GM06990 (cell line): ENCODE measurements at regions not wholly inside any gene's neighbourhood (a gene's known extent, or its start where the extent isn't known, plus 50 kb on each side); places are given as distances from the start of the nearest gene placed in this dataset.

Experiments
- DNase-seq: peaks from one replicate; pipeline ENCODE4 v3.0.0-alpha.2; 2011; ENCODE audit not compliant: insufficient read length; ENCODE audit errors: extremely low read depth
- H3K27me3 ChIP-seq: replicated peaks from 2 replicates; pipeline ENCODE4 v1.6.0; 2011; ENCODE audit warnings: low read length; ENCODE audit not compliant: control insufficient read depth, insufficient read depth
- H3K36me3 ChIP-seq: 2 replicates; pipeline ENCODE4 v1.5.1; 2011; ENCODE audit warnings: low read length; ENCODE audit not compliant: control insufficient read depth, insufficient read depth
- H3K4me3 ChIP-seq: replicated peaks from 2 replicates; pipeline ENCODE4 v1.5.1; 2011; ENCODE audit warnings: low read depth, mild to moderate bottlenecking, control low read depth, low read length
- CTCF ChIP-seq: IDR thresholded peaks from 2 replicates; pipeline ENCODE4 v1.5.1; 2011; ENCODE audit warnings: low read length, control low read depth, mild to moderate bottlenecking, inconsistent platforms; ENCODE audit not compliant: insufficient read depth, poor library complexity, severe bottlenecking

- Histone ChIP-seq H3K4me3 (no peak overlapping the region), H3K36me3 (no peaks in the 10 kb centered on the region), H3K27me3 (peaks cover 1% of the 10 kb centered on the region; the same call in 1 of the 2 replicates)
- no peak for TF ChIP-seq CTCF
- DNase-seq = no peak
These were observed 85.3 kb upstream of the BHLHE23 start for GRCh38 chr20:63091901-63092659.

DNA sequence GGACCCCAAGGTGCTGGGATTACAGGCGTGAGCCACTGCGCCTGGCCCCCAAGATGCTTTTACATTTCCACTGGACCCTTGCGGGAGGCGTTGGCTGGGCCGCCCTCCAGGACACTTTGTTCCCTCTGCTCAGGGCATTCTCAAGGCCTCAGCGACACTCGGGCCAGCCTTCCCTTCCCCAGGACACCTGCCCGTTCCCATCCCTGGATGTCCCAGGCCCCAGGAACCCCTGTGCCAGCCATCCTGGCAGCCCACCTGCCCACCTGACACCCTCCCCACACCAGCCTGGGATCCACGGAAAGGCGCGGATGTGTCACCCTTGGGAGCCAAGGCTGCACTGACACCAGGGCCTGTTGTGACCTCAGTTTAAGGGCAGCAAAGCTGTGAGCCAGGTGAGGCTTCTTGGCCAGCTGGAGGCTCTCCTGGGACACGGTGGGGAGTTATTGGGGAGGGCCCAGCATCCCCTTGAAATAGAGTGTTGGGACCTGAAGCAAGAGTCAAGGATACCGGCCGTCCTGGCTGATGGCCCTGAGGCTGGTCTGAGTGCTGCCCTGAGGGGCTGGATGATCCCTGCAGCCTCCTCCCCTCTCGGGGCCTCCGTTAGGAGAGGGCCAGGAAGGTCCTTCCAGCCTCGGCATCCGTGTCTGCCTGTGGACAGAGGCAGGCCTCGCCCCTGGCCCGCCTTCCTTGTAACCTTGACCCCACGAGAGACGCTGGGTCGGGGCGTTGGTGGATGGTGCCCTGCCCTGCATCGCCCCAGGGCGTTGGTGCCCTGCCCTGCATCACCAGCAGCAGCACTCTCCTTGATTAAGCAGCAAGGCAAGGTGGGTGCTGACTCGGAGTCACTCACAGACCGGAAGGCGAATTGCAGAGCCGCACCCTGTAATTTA lies 84.2 kb upstream of the BHLHE23 start:
- H3K4me3 ChIP-seq = no peak overlapping the region
- DNase-seq = no peak
- TF ChIP-seq CTCF = no peak
- H3K36me3 ChIP-seq = no peaks in the 10 kb centered on the region
- H3K27me3 ChIP-seq = peaks cover 1% of the 10 kb centered on the region; the same call in 1 of the 2 replicates

- Histone ChIP-seq H3K36me3 (no peaks in the 10 kb centered on the region), H3K4me3 (no peak overlapping the region), H3K27me3 (peaks cover 1% of the 10 kb centered on the region; the same call in 1 of the 2 replicates)
- no peak for DNase-seq
- no peak for TF ChIP-seq CTCF
These were observed 83.3 kb upstream of the BHLHE23 start for GRCh38 chr20:63090052-63090451.

- Histone ChIP-seq H3K27me3 (peaks cover 1% of the 10 kb centered on the region; the same call in 1 of the 2 replicates), H3K4me3 (no peak overlapping the region), H3K36me3 (no peaks in the 10 kb centered on the region)
- TF ChIP-seq CTCF = no peak
- DNase-seq = no peak
These were observed 82.5 kb upstream of the BHLHE23 start for GRCh38 chr20:63089051-63089907.

GRCh38 chr20:63087872-63088680 lies 81.3 kb upstream of the BHLHE23 start:
- no peak overlapping the region for H3K4me3 ChIP-seq
- no peak for DNase-seq
- H3K36me3 ChIP-seq = no peaks in the 10 kb centered on the region
- peaks cover 1% of the 10 kb centered on the region; the same call in 1 of the 2 replicates for H3K27me3 ChIP-seq
- no peak for TF ChIP-seq CTCF
